ENCODE measurements at regions not wholly inside any gene's neighbourhood (a gene's known extent, or its start where the extent isn't known, plus 50 kb on each side); places are given as distances from the start of the nearest gene placed in this dataset.

GRCh38 chr4:4658052-4658451 lies 116.2 kb upstream of the STX18 start:
- Histone ChIP-seq H4K20me1 (ENCODE audit: insufficient read depth, poor library complexity, severe bottlenecking) (no peaks in the 10 kb centered on the region), H2AFZ (no peak overlapping the region), H3K4me3 (no peak overlapping the region), H3K9me2 (replicated peaks; ENCODE audit: insufficient read depth) (no peaks in the 10 kb centered on the region), H3K4me1 (ENCODE audit: insufficient read depth) (no peaks in the 10 kb centered on the region), H3K36me3 (replicated peaks; ENCODE audit: insufficient read depth, low read depth) (no peaks in the 10 kb centered on the region), H3K27me3 (no peaks in the 10 kb centered on the region), H3K27ac (no peak overlapping the region), H3K79me2 (no peaks in the 10 kb centered on the region), H3K4me2 (no peak overlapping the region), H3K9me3 (ENCODE audit: low read depth) (no peaks in the 10 kb centered on the region)
- TF ChIP-seq CTCF (IDR thresholded peaks at IDR 0.05; ENCODE audit: poor library complexity) (no peak), EZH2phosphoT487 (IDR thresholded peaks at IDR 0.05; ENCODE audit: low read depth, severe bottlenecking, unreplicated experiment) (no peak), EZH2 (IDR thresholded peaks at IDR 0.05; ENCODE audit: borderline replicate concordance) (no peak)
- WGBS (ENCODE audit: low lambda C conversion rate, missing lambda C conversion rate), result 93% methylated on average over 2 of the region's 2 CpGs
- DNase-seq (ENCODE audit: low spot score), result no peak

GRCh38 chr4:4656977-4657376 lies 115.1 kb upstream of the STX18 start:
- H3K27me3 ChIP-seq, result no peaks in the 10 kb centered on the region
- TF ChIP-seq EZH2 (IDR thresholded peaks at IDR 0.05; ENCODE audit: borderline replicate concordance), result no peak
- TF ChIP-seq EZH2phosphoT487 (IDR thresholded peaks at IDR 0.05; ENCODE audit: low read depth, severe bottlenecking, unreplicated experiment), result no peak
- TF ChIP-seq CTCF (IDR thresholded peaks at IDR 0.05; ENCODE audit: poor library complexity), result no peak
- H3K4me1 ChIP-seq (ENCODE audit: insufficient read depth), result no peaks in the 10 kb centered on the region
- no peak overlapping the region for H3K27ac ChIP-seq
- no peaks in the 10 kb centered on the region for H3K36me3 ChIP-seq (replicated peaks; ENCODE audit: insufficient read depth, low read depth)
- no peak overlapping the region for H3K4me2 ChIP-seq
- 96% methylated on average over 4 of the region's 4 CpGs for WGBS (ENCODE audit: low lambda C conversion rate, missing lambda C conversion rate)
- H2AFZ ChIP-seq, result no peak overlapping the region
- H3K4me3 ChIP-seq, result no peak overlapping the region
- H3K79me2 ChIP-seq, result no peaks in the 10 kb centered on the region
- no peaks in the 10 kb centered on the region for H4K20me1 ChIP-seq (ENCODE audit: insufficient read depth, poor library complexity, severe bottlenecking)
- no peaks in the 10 kb centered on the region for H3K9me3 ChIP-seq (ENCODE audit: low read depth)
- H3K9me2 ChIP-seq (replicated peaks; ENCODE audit: insufficient read depth), result no peaks in the 10 kb centered on the region
- no peak for DNase-seq (ENCODE audit: low spot score)

- H2AFZ ChIP-seq, result no peak overlapping the region
- WGBS (ENCODE audit: low lambda C conversion rate, missing lambda C conversion rate), result 78% methylated on average over 4 of the region's 4 CpGs
- no peaks in the 10 kb centered on the region for H3K79me2 ChIP-seq
These were observed 114.1 kb upstream of the STX18 start for GRCh38 chr4:4655901-4656300.

More at GRCh38 chr4:4655901-4656300, 114.1 kb upstream of the STX18 start:
- no peaks in the 10 kb centered on the region for H3K9me3 ChIP-seq (ENCODE audit: low read depth)
- H4K20me1 ChIP-seq (ENCODE audit: insufficient read depth, poor library complexity, severe bottlenecking), result no peaks in the 10 kb centered on the region
- no peaks in the 10 kb centered on the region for H3K4me1 ChIP-seq (ENCODE audit: insufficient read depth)
- no peak for DNase-seq (ENCODE audit: low spot score)
- TF ChIP-seq CTCF (IDR thresholded peaks at IDR 0.05; ENCODE audit: poor library complexity) (no peak), EZH2 (IDR thresholded peaks at IDR 0.05; ENCODE audit: borderline replicate concordance) (no peak), EZH2phosphoT487 (IDR thresholded peaks at IDR 0.05; ENCODE audit: low read depth, severe bottlenecking, unreplicated experiment) (no peak)
- H3K4me3 ChIP-seq, result no peak overlapping the region
- no peak overlapping the region for H3K27ac ChIP-seq
- H3K4me2 ChIP-seq, result no peak overlapping the region
- no peaks in the 10 kb centered on the region for H3K36me3 ChIP-seq (replicated peaks; ENCODE audit: insufficient read depth, low read depth)
- H3K9me2 ChIP-seq (replicated peaks; ENCODE audit: insufficient read depth), result no peaks in the 10 kb centered on the region
- no peaks in the 10 kb centered on the region for H3K27me3 ChIP-seq

Measured in hepatocyte (in vitro differentiated cells).